ENCODE measurements at regions not wholly inside any gene's neighbourhood (a gene's known extent, or its start where the extent isn't known, plus 50 kb on each side); places are given as distances from the start of the nearest gene placed in this dataset.

DNA sequence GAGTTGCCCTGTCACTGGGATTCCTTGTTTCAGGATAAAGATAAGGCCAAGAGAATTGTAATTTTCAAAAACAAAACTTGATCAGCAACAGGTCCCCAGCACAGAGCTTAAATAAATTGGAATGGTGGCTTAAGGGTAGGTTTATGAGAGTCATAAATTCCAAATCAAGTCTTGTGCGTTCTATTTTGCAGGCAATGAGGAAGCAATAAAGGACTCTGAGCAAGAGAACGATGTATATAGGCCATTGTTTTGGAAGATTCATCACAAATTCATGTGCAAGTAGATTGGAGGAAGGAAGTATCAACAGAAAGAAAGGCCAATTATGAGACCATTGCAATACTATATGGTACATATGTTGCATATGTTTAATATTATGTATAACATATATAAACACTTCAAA is 65.7 kb upstream of the PGR start:
- H3K4me3 ChIP-seq (ENCODE audit: low read depth, low read length), result no peak overlapping the region
- TF ChIP-seq, protein P1, sequence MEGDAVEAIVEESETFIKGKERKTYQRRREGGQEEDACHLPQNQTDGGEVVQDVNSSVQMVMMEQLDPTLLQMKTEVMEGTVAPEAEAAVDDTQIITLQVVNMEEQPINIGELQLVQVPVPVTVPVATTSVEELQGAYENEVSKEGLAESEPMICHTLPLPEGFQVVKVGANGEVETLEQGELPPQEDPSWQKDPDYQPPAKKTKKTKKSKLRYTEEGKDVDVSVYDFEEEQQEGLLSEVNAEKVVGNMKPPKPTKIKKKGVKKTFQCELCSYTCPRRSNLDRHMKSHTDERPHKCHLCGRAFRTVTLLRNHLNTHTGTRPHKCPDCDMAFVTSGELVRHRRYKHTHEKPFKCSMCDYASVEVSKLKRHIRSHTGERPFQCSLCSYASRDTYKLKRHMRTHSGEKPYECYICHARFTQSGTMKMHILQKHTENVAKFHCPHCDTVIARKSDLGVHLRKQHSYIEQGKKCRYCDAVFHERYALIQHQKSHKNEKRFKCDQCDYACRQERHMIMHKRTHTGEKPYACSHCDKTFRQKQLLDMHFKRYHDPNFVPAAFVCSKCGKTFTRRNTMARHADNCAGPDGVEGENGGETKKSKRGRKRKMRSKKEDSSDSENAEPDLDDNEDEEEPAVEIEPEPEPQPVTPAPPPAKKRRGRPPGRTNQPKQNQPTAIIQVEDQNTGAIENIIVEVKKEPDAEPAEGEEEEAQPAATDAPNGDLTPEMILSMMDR (IDR thresholded peaks at IDR 0.05; ENCODE audit: insufficient read depth, low read depth, low read length, missing control alignments), result no peak
- no peak for DNase-seq (ENCODE audit: low read depth)

DNA sequence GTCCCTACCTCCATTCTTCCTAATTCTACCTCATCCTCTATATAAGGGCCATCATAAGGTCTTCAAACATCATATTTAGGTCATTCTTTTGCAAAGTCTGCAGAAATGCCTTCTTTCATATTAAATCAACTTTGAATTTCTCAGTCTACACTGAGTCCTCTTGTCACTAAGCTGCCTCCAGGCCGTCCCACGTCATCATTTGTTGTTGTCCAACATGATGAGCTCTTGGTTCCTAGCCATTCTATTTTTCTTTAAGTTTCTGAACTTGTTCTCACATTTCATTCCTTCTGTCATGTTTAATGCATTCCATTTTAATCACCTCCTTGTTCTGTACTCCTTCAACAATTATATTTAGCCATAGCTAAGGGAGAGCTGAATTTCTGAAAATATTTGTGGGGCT is 59.2 kb upstream of the PGR start:
- no peak for DNase-seq (ENCODE audit: low read depth)
- no peak overlapping the region for H3K4me3 ChIP-seq (ENCODE audit: low read depth, low read length)
- TF ChIP-seq, protein P1 (IDR thresholded peaks at IDR 0.05; ENCODE audit: insufficient read depth, low read depth, low read length, missing control alignments), result no peak

DNA sequence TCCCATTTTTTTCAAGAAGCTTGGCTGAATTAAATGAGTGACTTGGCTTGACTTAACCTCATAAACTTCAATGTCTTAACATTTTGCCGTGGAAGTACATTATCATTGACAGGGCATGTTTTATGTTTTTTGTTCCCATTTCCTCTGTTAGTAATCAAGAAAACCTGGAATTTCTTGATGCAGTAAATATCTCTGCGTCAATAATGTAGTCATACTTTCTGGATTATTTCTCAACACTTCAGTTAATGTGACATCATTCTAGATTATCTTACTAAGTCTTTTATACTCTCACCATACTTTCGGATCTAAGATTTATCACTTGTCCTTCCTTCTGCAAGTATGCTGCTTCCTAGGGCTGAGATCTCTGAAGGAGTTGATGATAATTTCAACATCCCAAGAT is 58.6 kb upstream of the PGR start:
- no peak overlapping the region for H3K4me3 ChIP-seq (ENCODE audit: low read depth, low read length)
- TF ChIP-seq, protein P1 (IDR thresholded peaks at IDR 0.05; ENCODE audit: insufficient read depth, low read depth, low read length, missing control alignments), result no peak
- no peak for DNase-seq (ENCODE audit: low read depth)

DNA sequence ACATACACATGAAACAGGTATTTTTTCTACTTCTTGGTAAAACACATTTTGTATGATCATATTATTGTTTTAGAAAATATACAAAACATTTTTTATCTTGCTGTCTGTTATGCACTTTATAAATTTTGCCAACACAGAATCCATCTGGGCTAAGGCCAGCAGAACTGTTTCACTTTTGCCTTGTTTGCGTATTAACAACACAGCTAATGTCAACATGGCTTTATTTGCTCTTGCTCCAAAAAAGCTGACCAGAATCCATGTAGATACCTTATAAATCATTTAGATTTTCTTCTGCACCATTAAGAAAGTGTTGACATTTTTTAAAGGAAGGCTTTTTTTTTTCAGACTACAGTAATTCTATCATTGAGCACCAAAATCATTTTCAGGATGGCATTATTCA is 58.1 kb upstream of the PGR start:
- no peak overlapping the region for H3K4me3 ChIP-seq (ENCODE audit: low read depth, low read length)
- DNase-seq (ENCODE audit: low read depth), result no peak
- TF ChIP-seq, protein P1 (IDR thresholded peaks at IDR 0.05; ENCODE audit: insufficient read depth, low read depth, low read length, missing control alignments), result no peak

DNA sequence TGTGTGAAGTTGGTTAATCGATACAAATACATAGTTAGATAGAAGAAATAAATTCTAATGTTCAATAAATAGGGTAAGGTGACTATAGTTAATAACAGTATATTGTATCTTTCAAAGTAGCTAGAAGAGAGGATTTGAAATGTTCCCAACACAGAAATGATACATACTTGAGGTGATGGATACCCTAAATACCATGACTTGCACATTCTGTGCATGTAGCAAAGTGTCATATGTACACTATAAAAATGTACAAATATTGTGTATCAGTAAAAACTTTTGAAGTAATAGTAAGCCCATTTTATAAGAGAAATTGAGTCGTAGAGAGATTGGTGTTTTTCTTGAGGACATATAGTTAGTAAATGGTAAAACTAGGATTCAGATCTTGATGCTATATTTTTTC is 56.4 kb upstream of the PGR start:
- TF ChIP-seq, protein P1 (IDR thresholded peaks at IDR 0.05; ENCODE audit: insufficient read depth, low read depth, low read length, missing control alignments), result no peak
- DNase-seq (ENCODE audit: low read depth), result no peak
- H3K4me3 ChIP-seq (ENCODE audit: low read depth, low read length), result no peak overlapping the region

DNA sequence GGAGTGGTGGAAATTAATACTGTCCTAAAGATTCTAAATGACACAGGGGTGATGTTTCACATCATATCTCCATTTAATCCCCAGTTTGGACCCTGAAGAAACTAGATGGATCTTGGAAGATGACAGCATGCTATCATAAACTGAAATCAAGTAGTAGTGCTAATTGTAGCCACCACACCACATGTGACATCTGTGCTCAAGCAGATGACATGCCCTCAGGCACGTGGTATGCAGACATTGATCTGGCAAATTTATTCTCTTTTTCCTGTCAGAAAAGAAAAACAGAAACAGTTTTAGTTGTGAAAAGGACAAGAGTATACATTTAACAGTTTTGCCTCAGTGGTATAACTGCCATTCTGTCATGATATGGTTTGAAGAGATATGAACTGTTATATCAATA is 52.9 kb upstream of the PGR start:
- TF ChIP-seq, protein P1 (IDR thresholded peaks at IDR 0.05; ENCODE audit: insufficient read depth, low read depth, low read length, missing control alignments), result no peak
- H3K4me3 ChIP-seq (ENCODE audit: low read depth, low read length), result no peak overlapping the region

DNA sequence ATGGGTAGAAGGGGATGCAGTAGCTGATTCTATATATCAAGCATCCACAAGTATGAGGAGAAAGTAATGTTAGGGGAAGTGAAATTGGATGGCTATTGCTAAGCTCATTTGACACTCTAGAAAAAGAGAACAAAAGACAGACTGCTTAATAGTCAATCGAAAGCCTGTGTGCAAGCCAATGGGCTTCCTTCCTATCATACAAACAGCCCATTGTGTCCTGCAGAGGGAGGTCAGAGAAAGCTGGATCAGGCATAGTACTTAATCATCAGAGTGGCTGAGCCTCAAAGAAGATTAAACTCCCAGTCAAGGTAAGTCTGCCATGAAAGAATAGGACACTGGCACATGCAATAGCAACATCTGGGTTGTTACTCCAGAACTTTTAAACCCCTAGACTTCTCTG is 50.9 kb upstream of the PGR start:
- TF ChIP-seq, protein P1 (IDR thresholded peaks at IDR 0.05; ENCODE audit: insufficient read depth, low read depth, low read length, missing control alignments), result no peak
- H3K4me3 ChIP-seq (ENCODE audit: low read depth, low read length), result no peak overlapping the region
- DNase-seq (ENCODE audit: low read depth), result no peak

More for the DNA sequence above, 52.9 kb upstream of the PGR start:
- no peak for DNase-seq (ENCODE audit: low read depth)
